GM18505 (cell line): ENCODE measurements at regions not wholly inside any gene's neighbourhood (a gene's known extent, or its start where the extent isn't known, plus 50 kb on each side); places are given as distances from the start of the nearest gene placed in this dataset.

ENCODE experiments used
- ATAC-seq: cut with Tn5 transposase; IDR thresholded peaks from one replicate; pipeline ENCODE4 v1.9.1; 2021; ENCODE audit not compliant: unreplicated experiment
- POLR2A ChIP-seq: IDR thresholded peaks from 4 replicates; pipeline ENCODE4 v1.6.1; 2011; ENCODE audit warnings: borderline replicate concordance; ENCODE audit not compliant: insufficient read depth, insufficient read length; ENCODE audit errors: extremely low read depth

- no peak for ATAC-seq
Observed at GRCh38 chr2:236400046-236400574, 135.9 kb upstream of the ASB18 start.

GRCh38 chr2:236400594-236401360 lies 136.6 kb upstream of the ASB18 start:
- ATAC-seq, result no peak
- TF ChIP-seq POLR2A, result no peak

More at GRCh38 chr2:236400046-236400574, 135.9 kb upstream of the ASB18 start:
- no peak for TF ChIP-seq POLR2A

- no peak for ATAC-seq
- no peak for TF ChIP-seq POLR2A
Observed at GRCh38 chr2:236402033-236402790, 138.0 kb upstream of the ASB18 start.

- TF ChIP-seq POLR2A, result no peak
- no peak for ATAC-seq
Observed at GRCh38 chr2:236403125-236403524, 138.9 kb upstream of the ASB18 start.

GRCh38 chr2:236403811-236404210 lies 139.6 kb upstream of the ASB18 start:
- ATAC-seq, result no peak
- TF ChIP-seq POLR2A, result no peak

- no peak for ATAC-seq
- TF ChIP-seq POLR2A, result no peak
Observed at GRCh38 chr2:236404346-236404745, 140.1 kb upstream of the ASB18 start.

GRCh38 chr2:236405357-236405756 lies 141.2 kb upstream of the ASB18 start:
- TF ChIP-seq POLR2A, result no peak
- ATAC-seq, result no peak

GRCh38 chr2:236408090-236408489 lies 143.9 kb upstream of the ASB18 start:
- ATAC-seq, result no peak
- TF ChIP-seq POLR2A, result no peak

GRCh38 chr2:236408786-236409185 lies 144.6 kb upstream of the ASB18 start:
- no peak for TF ChIP-seq POLR2A

GRCh38 chr2:236415684-236416444 lies 151.7 kb upstream of the ASB18 start:
- ATAC-seq, result no peak
- no peak for TF ChIP-seq POLR2A

More at GRCh38 chr2:236408786-236409185, 144.6 kb upstream of the ASB18 start:
- ATAC-seq, result no peak

- TF ChIP-seq POLR2A, result no peak
- ATAC-seq, result no peak
Observed at GRCh38 chr2:236417150-236417549, 152.5 kb upstream of the ACKR3 start.

- no peak for ATAC-seq
- TF ChIP-seq POLR2A, result no peak
Observed at GRCh38 chr2:236430584-236430983, 139.0 kb upstream of the ACKR3 start.

- ATAC-seq, result no peak
- TF ChIP-seq POLR2A, result no peak
Observed at GRCh38 chr2:236434593-236434992, 135.0 kb upstream of the ACKR3 start.
